GM21723 (cell line): ENCODE measurements at regions not wholly inside any gene's neighbourhood (a gene's known extent, or its start where the extent isn't known, plus 50 kb on each side); places are given as distances from the start of the nearest gene placed in this dataset.

Source experiments
- ATAC-seq: cut with Tn5 transposase; IDR thresholded peaks from one replicate; pipeline ENCODE4 v1.9.1; 2021; ENCODE audit warnings: mild to moderate bottlenecking, moderate library complexity; ENCODE audit not compliant: unreplicated experiment

DNA sequence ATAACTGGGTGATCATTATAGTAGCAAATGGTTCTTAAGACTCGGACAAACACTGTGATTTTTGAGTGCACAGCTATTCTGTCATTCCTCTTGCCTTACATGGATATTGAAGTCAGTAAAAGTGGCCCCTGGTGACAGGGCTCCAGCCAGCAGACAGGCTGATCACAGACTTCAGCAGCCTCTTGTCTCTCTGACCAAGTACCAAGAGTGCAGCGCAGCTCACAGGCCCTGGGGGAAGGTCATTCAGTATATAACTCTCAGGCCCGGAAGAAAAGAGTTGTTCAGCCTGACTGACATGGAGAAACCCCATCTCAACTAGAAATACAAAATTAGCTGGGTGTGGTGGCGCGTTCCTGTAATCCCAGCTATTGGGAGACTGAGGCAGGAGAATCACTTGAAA is 202.6 kb downstream of the HRH4 start:
- ATAC-seq, result no peak

GRCh38 chr18:24669015-24669414 is 208.6 kb downstream of the HRH4 start:
- no peak for ATAC-seq

DNA sequence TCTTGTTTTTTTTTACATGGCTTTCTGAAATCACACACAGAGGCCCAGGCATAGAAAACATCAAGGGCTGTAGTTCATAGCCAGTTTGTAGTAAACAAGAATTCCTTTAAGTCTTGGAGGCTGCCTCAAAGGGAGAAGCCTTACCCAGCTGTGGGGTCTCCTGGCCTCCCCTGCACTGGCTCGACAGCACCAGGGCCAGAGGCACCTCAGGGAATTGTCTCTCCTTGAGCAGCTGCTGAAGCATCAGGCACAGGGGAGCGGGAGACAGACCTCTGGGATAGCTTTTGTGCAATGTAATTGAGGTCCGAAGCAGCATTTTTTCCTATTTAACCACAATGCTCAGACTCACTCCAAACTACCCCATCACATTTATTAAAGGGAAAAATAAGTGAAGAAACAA is 209.1 kb downstream of the HRH4 start:
- no peak for ATAC-seq

GRCh38 chr18:24672165-24672941 is 211.9 kb downstream of the HRH4 start:
- ATAC-seq, result no peak

- ATAC-seq, result no peak
These were observed 213.8 kb downstream of the HRH4 start for GRCh38 chr18:24674200-24674599.

GRCh38 chr18:24674605-24675004 is 214.2 kb downstream of the HRH4 start:
- no peak for ATAC-seq

GRCh38 chr18:24677011-24677410 is 216.6 kb downstream of the HRH4 start:
- no peak for ATAC-seq

- no peak for ATAC-seq
These were observed 217.7 kb downstream of the HRH4 start for GRCh38 chr18:24678107-24678506.

- ATAC-seq, result no peak
These were observed 218.2 kb downstream of the HRH4 start for GRCh38 chr18:24678626-24679025.

DNA sequence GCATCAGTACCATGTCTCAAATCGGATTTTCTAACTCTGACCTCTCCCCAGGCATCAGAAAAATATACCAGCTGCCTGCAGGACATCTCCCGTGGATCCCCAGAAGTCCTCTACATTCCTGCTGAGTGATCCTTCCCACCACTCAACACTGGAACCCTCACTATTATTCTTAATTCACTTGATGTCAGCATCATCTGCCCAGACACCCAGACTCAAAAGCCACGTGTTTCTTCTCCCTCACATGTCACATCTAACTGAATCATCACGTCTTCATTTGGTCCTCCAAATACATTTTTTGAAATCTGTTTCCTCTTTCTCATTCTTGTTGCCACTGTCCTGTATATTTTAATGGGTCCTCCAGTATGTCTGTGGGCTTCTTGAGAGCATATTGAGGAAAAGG is 218.6 kb downstream of the HRH4 start:
- no peak for ATAC-seq

- ATAC-seq, result no peak
These were observed 223.5 kb downstream of the HRH4 start for GRCh38 chr18:24683925-24684324.

DNA sequence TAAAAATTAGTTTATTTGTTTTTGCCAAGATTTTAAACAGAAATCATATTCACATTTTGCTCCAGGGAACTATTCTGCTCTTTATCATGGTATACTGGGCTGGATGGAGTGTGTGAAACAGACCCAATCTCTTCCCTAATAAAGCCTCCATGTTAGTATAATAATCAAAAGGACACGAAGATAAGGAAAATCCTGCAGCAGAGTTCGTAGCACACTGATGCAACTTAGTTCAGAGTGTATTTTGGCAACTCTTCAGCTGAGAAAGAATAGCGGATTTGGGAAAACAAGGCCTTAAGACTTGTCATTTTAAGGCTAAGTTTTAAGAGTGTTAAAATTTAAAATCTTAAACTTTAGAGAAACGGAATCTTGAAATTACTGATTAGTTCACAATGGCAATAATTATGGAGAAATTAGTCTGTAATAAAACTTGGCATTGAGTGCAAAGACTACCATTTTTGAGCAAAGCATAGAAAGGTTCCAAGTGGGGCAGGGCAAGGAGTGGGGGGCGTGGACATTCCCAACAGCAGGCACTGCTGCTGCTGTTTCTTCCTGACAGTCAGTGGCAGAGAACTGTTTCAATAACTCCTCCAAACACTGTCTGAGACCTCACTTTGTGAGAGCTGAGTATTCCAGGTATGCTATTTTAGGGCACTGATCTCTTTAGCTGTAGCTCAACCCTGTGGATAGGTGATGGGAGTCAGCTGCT is 225.0 kb downstream of the HRH4 start:
- ATAC-seq, result no peak

DNA sequence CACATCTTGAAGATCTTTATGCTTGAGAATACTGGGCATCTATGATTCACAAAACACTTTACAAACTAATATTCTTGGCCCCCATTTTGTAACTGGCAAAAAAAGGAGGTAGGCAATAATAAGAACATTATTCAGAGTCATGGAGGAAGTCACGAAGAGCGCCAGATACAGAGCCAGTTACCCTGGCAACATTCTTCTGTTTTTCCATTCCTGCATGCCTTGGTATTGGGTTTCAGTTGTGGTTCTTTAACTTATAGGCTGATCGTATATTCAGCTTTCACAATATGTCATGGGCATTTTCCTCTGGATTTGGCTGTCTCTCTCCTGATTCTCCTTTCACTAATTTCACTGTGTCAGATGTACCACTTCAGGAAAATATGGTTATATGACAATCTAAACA is 234.7 kb downstream of the HRH4 start:
- no peak for ATAC-seq

DNA sequence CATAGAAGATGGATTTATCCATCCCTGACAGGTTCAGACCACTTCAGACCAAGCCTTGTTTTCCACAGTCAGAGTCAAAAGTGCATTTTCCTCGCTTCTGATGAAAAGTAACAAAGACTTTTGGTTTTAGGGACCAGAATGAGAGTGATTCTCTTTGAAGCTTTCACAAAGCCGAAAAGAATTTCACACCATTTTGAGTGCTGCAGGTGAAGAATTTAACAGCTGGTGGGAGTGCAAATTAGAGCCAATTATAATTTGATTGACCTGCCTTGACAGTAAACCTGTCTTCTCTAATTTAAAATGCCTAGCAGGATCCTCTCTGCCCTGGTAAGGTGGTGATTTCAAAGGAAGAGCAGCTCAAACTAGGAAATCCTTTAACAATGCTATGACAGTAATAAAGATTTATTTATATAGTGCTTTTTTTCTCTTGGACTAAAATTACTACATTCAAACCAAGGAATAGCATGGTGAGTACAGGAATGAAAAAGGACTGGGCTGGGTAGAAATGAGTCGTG is 241.6 kb downstream of the HRH4 start:
- ATAC-seq, result no peak

- ATAC-seq, result no peak
These were observed 242.9 kb downstream of the HRH4 start for GRCh38 chr18:24703316-24703715.

- no peak for ATAC-seq
These were observed 244.7 kb downstream of the HRH4 start for GRCh38 chr18:24704946-24705630.

DNA sequence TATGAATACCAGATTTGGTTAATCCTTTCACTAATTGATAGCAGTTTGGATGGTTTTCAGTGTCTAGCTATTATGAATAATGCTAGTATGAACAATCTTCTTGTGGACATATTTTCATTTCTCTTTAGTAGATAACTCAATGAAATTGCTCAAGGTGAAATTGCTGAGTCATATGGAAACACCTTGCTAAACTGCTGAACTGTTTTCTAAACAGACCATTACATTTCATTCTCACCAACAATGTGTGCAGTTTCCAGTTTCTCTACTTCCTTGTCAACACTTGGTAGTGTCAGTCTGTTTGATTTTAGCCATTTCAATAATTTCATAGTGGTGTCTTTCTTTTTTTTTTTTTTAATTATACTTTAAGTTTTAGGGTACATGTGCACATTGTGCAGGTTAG is 250.0 kb downstream of the HRH4 start:
- no peak for ATAC-seq

DNA sequence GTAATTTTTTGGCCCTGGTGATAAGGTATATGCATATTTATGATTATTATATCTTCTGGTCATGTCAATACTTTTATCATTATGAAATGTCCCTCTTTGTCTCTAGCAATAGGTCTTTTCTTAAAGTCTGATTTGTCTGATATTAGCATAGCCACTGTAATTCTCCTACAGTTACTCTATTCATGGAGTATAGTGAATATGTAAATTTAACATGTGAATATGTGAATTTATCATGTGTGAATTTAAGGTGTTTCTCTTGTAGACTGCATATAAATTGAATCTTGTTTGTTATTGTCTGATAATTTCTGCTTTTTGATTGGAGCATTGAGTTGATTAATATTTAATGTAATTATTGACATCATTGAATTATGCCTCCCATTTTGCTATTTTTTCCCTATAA is 259.4 kb downstream of the HRH4 start:
- ATAC-seq, result no peak

- ATAC-seq, result no peak
These were observed 261.0 kb downstream of the HRH4 start for GRCh38 chr18:24721388-24721787.

GRCh38 chr18:24725644-24726415 is 265.4 kb downstream of the HRH4 start:
- no peak for ATAC-seq
